ENCODE measurements at regions not wholly inside any gene's neighbourhood (a gene's known extent, or its start where the extent isn't known, plus 50 kb on each side); places are given as distances from the start of the nearest gene placed in this dataset.

- peak; percentile 65 to 86 for DNase-seq
Observed at GRCh38 chr4:179750374-179750773, 2308.1 kb upstream of the AGA start.

GRCh38 chr4:179751669-179752068, 2309.4 kb upstream of the AGA start:
- peak in 1 of 2 experiments; percentile 51 for DNase-seq

- no peak for DNase-seq
Observed at GRCh38 chr4:179755322-179755721, 2313.1 kb upstream of the AGA start.

- no peak for DNase-seq
Observed at GRCh38 chr4:179757641-179758040, 2315.4 kb upstream of the AGA start.

- DNase-seq = no peak
Observed at GRCh38 chr4:179762840-179763239, 2320.6 kb upstream of the AGA start.

- no peak for DNase-seq
Observed at GRCh38 chr4:179766938-179767337, 2324.7 kb upstream of the AGA start.

- DNase-seq = no peak
Observed at GRCh38 chr4:179768996-179769395, 2326.8 kb upstream of the AGA start.

DNA sequence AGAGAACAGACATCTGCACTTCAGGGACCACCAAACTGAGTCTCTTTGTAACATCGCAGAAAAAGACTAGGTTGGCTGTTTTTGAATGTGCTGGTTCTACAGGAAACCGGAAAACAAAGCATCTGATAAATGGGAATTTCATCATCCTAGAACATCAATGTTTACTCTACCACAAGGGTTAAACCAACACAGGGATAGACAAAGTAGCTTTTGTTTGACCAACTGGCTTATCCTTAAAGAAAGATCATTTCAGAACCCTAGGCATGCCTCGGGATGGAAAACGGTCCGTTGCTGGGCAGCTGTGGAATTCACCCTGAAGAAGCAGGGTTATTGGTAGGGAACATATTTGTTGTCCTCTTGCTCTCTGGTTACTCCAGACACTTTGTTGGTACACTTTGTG, 2355.5 kb upstream of the AGA start:
- DNase-seq = no peak

GRCh38 chr4:179803857-179804256, 2361.6 kb upstream of the AGA start:
- DNase-seq = no peak

DNA sequence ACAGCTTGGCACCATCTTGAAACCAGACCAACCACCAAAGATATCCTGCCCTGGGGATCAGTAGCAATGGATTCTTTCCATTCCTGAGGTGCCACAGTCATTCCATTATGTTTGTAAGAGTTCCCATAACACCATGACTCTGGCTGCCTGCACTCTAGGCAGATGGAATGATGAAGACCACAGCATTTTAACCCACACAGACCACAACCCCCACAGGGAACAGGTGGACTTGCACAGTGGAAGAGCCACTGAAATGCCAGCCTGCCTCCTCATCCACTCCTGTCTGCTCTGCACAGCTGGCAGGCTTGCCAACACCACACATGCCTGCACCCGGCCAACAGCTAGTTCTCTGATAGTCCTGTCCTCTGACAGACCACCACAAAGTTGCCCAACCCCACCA, 2362.2 kb upstream of the AGA start:
- DNase-seq = no peak

DNA sequence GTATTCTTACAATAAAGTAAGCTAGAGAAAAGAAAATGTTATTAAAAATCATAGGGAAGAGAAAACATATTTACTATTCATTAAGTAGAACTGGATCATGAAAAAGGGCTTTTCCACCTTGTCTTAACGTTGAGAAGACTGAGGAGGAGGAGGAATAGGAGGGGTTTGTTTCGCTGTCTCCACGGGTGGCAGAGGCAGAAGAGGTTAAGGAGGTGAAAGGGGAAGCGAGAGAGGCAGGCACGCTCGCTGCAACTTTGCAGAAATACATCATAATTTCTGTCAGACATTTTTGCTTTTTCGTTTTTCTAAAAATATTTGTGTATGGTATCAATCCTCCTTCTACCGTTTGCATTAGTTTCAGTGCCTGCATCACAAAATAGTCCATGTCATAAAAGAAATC, 2375.1 kb upstream of the AGA start:
- DNase-seq = no peak

DNA sequence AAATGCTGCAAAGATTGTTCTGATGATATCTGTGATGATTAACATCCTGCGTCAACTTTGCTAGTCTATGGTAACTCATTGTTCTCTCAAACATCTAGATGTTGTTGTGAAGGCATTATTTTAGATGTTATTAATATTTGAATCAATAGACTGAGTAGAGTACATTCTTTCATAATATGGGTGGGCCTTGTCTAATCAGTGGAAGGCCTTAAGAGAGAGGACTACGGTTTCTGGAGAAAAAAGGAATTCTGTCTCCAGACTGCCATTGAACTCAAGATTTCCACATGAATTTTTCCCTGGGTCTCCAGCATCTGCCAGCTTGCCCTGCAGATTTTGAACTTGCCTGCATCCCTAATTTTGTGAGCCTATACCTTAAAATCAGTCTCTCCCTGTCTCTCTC, 2381.1 kb upstream of the AGA start:
- DNase-seq = no peak

GRCh38 chr4:179831274-179831673, 2389.0 kb upstream of the AGA start:
- no peak for DNase-seq

GRCh38 chr4:179836179-179837075, 2394.2 kb upstream of the AGA start:
- DNase-seq = no peak

DNA sequence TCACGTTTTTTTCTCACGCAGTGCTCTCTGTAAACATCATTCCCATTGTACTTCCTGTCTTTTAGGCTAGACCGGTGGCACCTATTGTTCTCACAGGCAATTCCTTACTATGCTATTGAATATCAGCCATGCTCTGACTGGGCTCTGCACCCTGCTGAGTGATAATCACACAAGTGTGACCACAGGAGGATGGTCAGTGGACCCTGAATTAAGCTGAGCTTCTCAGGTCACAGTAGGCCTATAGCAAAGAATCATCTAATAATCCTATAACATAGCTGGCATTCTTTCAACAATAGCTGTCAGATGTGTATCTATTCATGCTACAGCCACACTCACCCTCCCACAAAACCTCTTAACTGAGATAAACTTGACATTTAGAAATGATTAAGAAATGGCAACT, 2399.8 kb upstream of the TENM3 start:
- peak; percentile 16 to 25 for DNase-seq

GRCh38 chr4:179855469-179855868, 2387.7 kb upstream of the TENM3 start:
- no peak for DNase-seq

GRCh38 chr4:179858221-179858620, 2385.0 kb upstream of the TENM3 start:
- DNase-seq = no peak

GRCh38 chr4:179867300-179867878, 2375.8 kb upstream of the TENM3 start:
- DNase-seq = peak; percentile 52 to 78

DNA sequence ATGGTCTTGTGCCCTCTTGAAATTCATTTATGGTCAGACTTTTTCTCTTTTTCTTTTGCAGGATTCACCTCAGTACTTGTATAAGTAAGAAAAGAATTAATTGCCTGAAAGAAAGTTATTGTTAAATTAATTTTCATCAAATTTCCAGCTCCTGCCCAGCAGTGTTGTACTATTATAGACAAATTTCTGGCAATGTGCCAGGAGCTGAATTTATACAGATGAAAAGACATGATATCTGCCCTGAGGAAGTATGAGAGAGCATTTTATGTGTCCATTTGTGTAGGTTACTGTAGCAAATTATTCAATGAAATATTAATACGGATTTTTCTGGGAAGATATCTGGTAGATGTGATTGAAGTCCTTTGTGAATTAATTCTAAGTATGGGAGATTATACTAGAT, 2371.5 kb upstream of the TENM3 start:
- no peak for DNase-seq

DNA sequence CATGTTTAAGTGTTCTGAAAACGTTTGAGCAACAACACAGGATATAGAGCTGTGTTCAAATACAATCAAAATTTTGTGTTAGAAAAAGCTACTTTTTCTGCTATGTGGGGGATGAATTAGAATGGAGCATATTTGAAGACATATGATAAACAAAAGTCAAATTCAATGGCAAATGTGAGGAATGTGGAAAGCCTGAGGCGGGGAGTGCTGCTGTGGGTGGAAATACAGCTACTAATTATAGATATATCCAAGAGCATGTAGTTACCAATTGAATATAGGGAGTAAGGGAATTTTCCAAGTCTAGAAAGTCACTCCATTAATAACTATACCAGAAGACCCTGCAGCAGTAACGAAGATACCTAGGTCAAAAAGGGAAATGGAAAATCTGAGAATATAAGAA, 2370.4 kb upstream of the TENM3 start:
- no peak for DNase-seq

GRCh38 chr4:179880756-179881155, 2362.4 kb upstream of the TENM3 start:
- DNase-seq = no peak

DNA sequence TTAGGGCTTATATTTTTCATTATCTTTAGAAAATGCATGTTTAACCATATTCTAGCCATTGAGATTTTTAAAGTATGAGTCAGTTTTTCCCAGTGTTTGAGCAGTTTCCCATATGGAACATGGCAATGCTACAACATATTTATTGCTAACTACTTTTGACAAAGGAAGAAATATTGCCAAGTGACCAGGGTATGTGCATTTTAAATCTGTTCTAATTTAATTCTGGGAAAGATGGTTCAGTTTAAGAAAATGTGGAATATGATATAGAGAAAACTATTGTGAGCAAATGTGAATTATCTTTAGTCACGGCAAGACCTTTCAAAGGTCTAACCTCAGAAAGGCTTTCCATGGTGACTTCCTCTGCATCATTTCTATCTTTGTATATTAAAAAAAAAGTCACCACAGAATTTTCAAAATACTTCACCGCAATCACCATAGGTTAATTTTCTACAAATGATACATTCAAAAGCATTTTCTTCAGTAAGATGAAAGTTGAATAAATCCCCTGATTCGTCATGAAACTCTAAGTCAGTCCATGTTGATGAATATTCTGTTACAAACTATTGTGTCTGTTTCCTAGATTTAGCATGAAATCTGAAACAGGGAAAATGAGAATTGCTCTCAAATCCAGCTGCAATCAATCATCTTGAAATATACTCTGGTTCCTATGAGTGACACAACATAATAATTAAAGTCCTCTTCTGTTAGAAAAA, 2349.0 kb upstream of the TENM3 start:
- DNase-seq = no peak

GRCh38 chr4:179919587-179919986, 2323.6 kb upstream of the TENM3 start:
- DNase-seq = no peak

GRCh38 chr4:179927473-179927872, 2315.7 kb upstream of the TENM3 start:
- no peak for DNase-seq

Measured in NCI-H2081 (cell line).